CD4-positive, alpha-beta T cell (primary cell): ENCODE measurements at regions not wholly inside any gene's neighbourhood (a gene's known extent, or its start where the extent isn't known, plus 50 kb on each side); places are given as distances from the start of the nearest gene placed in this dataset.

Experiments
- ATAC-seq: fragments of 200-7000 bp; cut with Tn5 transposase; one replicate; pipeline ENCODE4 v1.10.0; 2022; ENCODE audit warnings: mild to moderate bottlenecking; ENCODE audit not compliant: poor library complexity
- CTCF ChIA-PET: fragments of 350-600 bp; sonication (Branson Sonifier 250); formaldehyde crosslinking; loops from one replicate; lab custom pipeline; 2021; ENCODE audit warnings: antibody characterized with exemption, inconsistent platforms; lab: Charles Lee
- POLR2A ChIA-PET: fragments of 350-600 bp; sonication (Branson Sonifier 250); formaldehyde crosslinking; loops from one replicate; lab custom pipeline; 2021; ENCODE audit warnings: antibody characterized with exemption, inconsistent platforms; lab: Charles Lee
- DNase-seq, 14 experiments: peaks; one replicate each; pipeline ENCODE4 v3.0.0-alpha.2; 2013 to 2020; ENCODE audit warnings: mixed read lengths in 2 of 14
- H3K27ac ChIP-seq, 2 donors: one replicate each; pipeline versions ENCODE4 v1.5.1 to v1.7.0; 2013; ENCODE audit warnings: low read length in 2 of 2, low read depth in 1 of 2, mild to moderate bottlenecking in 1 of 2
- H3K27me3 ChIP-seq, 2 experiments: 1 replicate in 1 of 2; 2 replicates in 1 of 2; pipeline versions ENCODE4 v1.6.1 to v1.7.0; 2013; ENCODE audit warnings: low read length in 2 of 2, control low read depth in 1 of 2, mild to moderate bottlenecking in 1 of 2, moderate library complexity in 1 of 2; ENCODE audit not compliant: insufficient read depth in 2 of 2, control insufficient read depth in 1 of 2
- H3K36me3 ChIP-seq: one replicate; pipeline ENCODE4 v1.6.1; 2013; ENCODE audit warnings: low read length, control low read depth; ENCODE audit not compliant: insufficient read depth
- H3K4me1 ChIP-seq: one replicate; pipeline ENCODE4 v1.6.1; 2013; ENCODE audit warnings: low read length, control low read depth; ENCODE audit not compliant: insufficient read depth
- H3K4me3 ChIP-seq: one replicate; pipeline ENCODE4 v1.5.1; 2013; ENCODE audit warnings: mild to moderate bottlenecking, low read length, moderate library complexity
- H3K9me3 ChIP-seq, 2 experiments: 1 replicate in 1 of 2; 2 replicates in 1 of 2; pipeline versions ENCODE4 v1.6.1 to v1.7.0; 2013; ENCODE audit warnings: low read length in 2 of 2, mild to moderate bottlenecking in 2 of 2, control low read depth in 1 of 2, moderate library complexity in 1 of 2; ENCODE audit not compliant: control insufficient read depth in 1 of 2, insufficient read depth in 1 of 2
- H3K27ac Mint-ChIP-seq: one replicate; pipeline ENCODE4 v1.8.0; 2020; ENCODE audit warnings: mixed read lengths
- H3K27me3 Mint-ChIP-seq: one replicate; pipeline ENCODE4 v1.8.0; 2021; ENCODE audit warnings: mixed read lengths
- H3K36me3 Mint-ChIP-seq: one replicate; pipeline ENCODE4 v1.8.0; 2021; ENCODE audit warnings: low read depth, mixed read lengths
- H3K4me1 Mint-ChIP-seq: one replicate; pipeline ENCODE4 v1.8.0; 2021; ENCODE audit warnings: low read depth, mixed read lengths
- H3K4me3 Mint-ChIP-seq: one replicate; pipeline ENCODE4 v1.8.0; 2020; ENCODE audit warnings: mild to moderate bottlenecking, mixed read lengths
- H3K9me3 Mint-ChIP-seq: one replicate; pipeline ENCODE4 v1.8.0; 2020; ENCODE audit warnings: mixed read lengths
- intact Hi-C, 2 experiments: fragments of 100-400 bp; cut with DNase I in 1 of 2; cut with micrococcal nuclease in 1 of 2; formaldehyde crosslinking; loops; one replicate each; pipeline versions ENCODE4 v1.15.1 to v1.9.0; 2023 to 2025; cut with DNase I, micrococcal nuclease
- TF ChIP-seq, protein P1 (sequence below): fragments of 200-600 bp; IDR thresholded peaks from one replicate; pipeline ENCODE4 v1.8.0; 2022; ENCODE audit warnings: antibody characterized with exemption, mild to moderate bottlenecking

DNA sequence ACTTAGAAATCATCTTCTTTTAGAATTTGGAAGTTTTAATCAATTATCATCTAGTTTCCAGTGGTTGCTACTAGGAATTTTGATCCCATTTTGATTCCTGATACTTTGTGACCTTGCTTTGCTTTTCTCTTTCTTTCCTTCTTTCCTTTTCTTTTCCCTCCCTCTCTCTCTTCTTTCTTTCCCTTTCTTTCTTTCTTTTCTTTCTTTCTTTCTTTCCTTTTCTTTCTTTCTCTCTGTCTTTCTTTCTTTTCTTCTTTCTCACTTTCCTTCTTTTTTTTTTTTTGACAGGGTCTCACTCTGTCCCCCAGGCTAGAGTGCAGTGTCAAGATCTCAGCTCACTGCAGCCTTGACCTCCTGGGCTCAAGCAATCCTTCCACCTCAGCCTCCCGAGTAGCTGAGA lies 81.5 kb upstream of the OSBPL8 start:
- no peaks in the 10 kb centered on the region for H3K27me3 Mint-ChIP-seq
- H3K9me3 ChIP-seq: no peaks in the 10 kb centered on the region
- no peaks in the 10 kb centered on the region for H3K9me3 Mint-ChIP-seq
- TF ChIP-seq, protein P1, sequence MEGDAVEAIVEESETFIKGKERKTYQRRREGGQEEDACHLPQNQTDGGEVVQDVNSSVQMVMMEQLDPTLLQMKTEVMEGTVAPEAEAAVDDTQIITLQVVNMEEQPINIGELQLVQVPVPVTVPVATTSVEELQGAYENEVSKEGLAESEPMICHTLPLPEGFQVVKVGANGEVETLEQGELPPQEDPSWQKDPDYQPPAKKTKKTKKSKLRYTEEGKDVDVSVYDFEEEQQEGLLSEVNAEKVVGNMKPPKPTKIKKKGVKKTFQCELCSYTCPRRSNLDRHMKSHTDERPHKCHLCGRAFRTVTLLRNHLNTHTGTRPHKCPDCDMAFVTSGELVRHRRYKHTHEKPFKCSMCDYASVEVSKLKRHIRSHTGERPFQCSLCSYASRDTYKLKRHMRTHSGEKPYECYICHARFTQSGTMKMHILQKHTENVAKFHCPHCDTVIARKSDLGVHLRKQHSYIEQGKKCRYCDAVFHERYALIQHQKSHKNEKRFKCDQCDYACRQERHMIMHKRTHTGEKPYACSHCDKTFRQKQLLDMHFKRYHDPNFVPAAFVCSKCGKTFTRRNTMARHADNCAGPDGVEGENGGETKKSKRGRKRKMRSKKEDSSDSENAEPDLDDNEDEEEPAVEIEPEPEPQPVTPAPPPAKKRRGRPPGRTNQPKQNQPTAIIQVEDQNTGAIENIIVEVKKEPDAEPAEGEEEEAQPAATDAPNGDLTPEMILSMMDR: no peak
- intact Hi-C loops: no loop called here
- no peaks in the 10 kb centered on the region for H3K36me3 ChIP-seq
- no peaks in the 10 kb centered on the region for H3K4me1 ChIP-seq
- ChIA-PET CTCF (no interaction called here), POLR2A (no interaction called here)
- H3K27me3 ChIP-seq: no peaks in the 10 kb centered on the region
- DNase-seq (no peak), ATAC-seq (no peak)
- no peaks in the 10 kb centered on the region for H3K36me3 Mint-ChIP-seq
- no peak overlapping the region for H3K27ac Mint-ChIP-seq
- H3K4me3 ChIP-seq: no peak overlapping the region
- H3K27ac ChIP-seq: no peak overlapping the region
- no peaks in the 10 kb centered on the region for H3K4me1 Mint-ChIP-seq
- no peak overlapping the region for H3K4me3 Mint-ChIP-seq

DNA sequence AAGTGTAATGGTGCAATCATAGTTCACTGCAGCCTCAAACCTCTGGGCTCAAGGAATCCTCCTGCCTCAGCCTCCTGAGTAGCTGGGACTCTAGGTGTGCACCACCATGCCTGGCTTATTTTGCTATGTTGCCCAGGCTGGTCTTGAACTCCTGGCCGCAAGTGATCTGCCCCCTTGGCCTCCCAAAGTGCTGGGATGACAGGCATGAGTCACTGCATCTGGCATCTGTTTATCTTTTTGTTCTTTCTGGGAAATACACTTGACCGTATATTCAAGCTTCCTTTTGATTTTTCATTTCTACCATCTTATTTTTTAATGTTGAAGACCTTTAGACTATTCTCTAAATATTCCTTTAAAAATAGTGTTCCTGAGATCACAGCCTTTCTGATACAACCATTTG lies 82.4 kb upstream of the OSBPL8 start:
- POLR2A ChIA-PET: no interaction called here
- CTCF ChIA-PET: no interaction called here
- no peak for ATAC-seq
- Histone ChIP-seq H3K4me3 (no peak overlapping the region), H3K27ac (no peak overlapping the region), H3K36me3 (no peaks in the 10 kb centered on the region), H3K27me3 (no peaks in the 10 kb centered on the region), H3K4me1 (no peaks in the 10 kb centered on the region), H3K9me3 (no peaks in the 10 kb centered on the region)
- TF ChIP-seq, protein P1: no peak
- no peak overlapping the region for H3K4me3 Mint-ChIP-seq
- intact Hi-C loops: no loop called here
- no peaks in the 10 kb centered on the region for H3K9me3 Mint-ChIP-seq
- H3K4me1 Mint-ChIP-seq: no peaks in the 10 kb centered on the region
- no peaks in the 10 kb centered on the region for H3K27me3 Mint-ChIP-seq
- no peak for DNase-seq
- no peaks in the 10 kb centered on the region for H3K36me3 Mint-ChIP-seq
- no peak overlapping the region for H3K27ac Mint-ChIP-seq

DNA sequence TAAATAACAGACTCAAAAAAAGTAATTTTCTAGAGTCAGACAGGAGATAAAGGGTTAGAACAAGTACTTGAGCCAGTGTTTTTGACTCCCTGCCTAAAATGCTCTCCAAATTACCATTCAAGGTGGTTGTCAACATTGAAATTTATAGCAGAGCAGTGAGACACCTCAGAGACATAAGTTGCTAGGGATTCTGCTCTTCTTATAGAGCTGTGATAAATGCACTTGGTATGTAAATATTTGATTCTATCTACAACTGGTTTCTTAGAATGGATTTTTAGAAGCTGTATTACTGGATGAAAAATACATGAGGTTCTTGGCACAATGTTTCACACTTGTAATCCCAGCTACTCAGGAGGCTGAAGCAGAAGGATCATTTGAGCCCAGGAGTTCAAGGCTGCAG lies 83.9 kb upstream of the OSBPL8 start:
- ATAC-seq: no peak
- no peaks in the 10 kb centered on the region for H3K27me3 ChIP-seq
- Mint-ChIP-seq H3K4me1 (no peaks in the 10 kb centered on the region), H3K4me3 (no peak overlapping the region), H3K36me3 (no peaks in the 10 kb centered on the region), H3K9me3 (no peaks in the 10 kb centered on the region), H3K27ac (no peak overlapping the region), H3K27me3 (no peaks in the 10 kb centered on the region)
- no peaks in the 10 kb centered on the region for H3K4me1 ChIP-seq
- TF ChIP-seq, protein P1: no peak
- no peak for DNase-seq
- no peaks in the 10 kb centered on the region for H3K36me3 ChIP-seq
- no peak overlapping the region for H3K4me3 ChIP-seq
- intact Hi-C loops: no loop called here
- no peaks in the 10 kb centered on the region for H3K9me3 ChIP-seq
- no peak overlapping the region for H3K27ac ChIP-seq
- CTCF ChIA-PET: no interaction called here
- POLR2A ChIA-PET: no interaction called here
